NCI-H82 (cell line): ENCODE measurements at regions not wholly inside any gene's neighbourhood (a gene's known extent, or its start where the extent isn't known, plus 50 kb on each side); places are given as distances from the start of the nearest gene placed in this dataset.
A peak's percentile ranks its signal among the peaks of the same experiment; 100 is the strongest.

Experiments used
- DNase-seq: peaks from one replicate; lab custom pipeline; 2025; lab: John Stamatoyannopoulos, UW

GRCh38 chr5:174834081-174834480, 109.7 kb downstream of the MSX2 start:
- DNase-seq, result no peak

- no peak for DNase-seq
These were observed 108.4 kb downstream of the MSX2 start for GRCh38 chr5:174832811-174833210.

GRCh38 chr5:174832025-174832424, 107.6 kb downstream of the MSX2 start:
- no peak for DNase-seq

- no peak for DNase-seq
These were observed 106.8 kb downstream of the MSX2 start for GRCh38 chr5:174831031-174831660.

GRCh38 chr5:174829511-174829864, 105.1 kb downstream of the MSX2 start:
- DNase-seq, result no peak

- DNase-seq, result no peak
These were observed 104.6 kb downstream of the MSX2 start for GRCh38 chr5:174828804-174829510.

- no peak for DNase-seq
These were observed 103.2 kb downstream of the MSX2 start for GRCh38 chr5:174827558-174827957.

- DNase-seq, result no peak
These were observed 101.2 kb downstream of the MSX2 start for GRCh38 chr5:174825587-174825986.

- no peak for DNase-seq
These were observed 94.0 kb downstream of the MSX2 start for GRCh38 chr5:174818430-174818829.

GRCh38 chr5:174817610-174818009, 93.2 kb downstream of the MSX2 start:
- no peak for DNase-seq

- DNase-seq, result no peak
These were observed 92.5 kb downstream of the MSX2 start for GRCh38 chr5:174816858-174817257.

- no peak for DNase-seq
These were observed 87.1 kb downstream of the MSX2 start for GRCh38 chr5:174811438-174811837.

- DNase-seq, result no peak
These were observed 86.4 kb downstream of the MSX2 start for GRCh38 chr5:174810796-174811195.

- no peak for DNase-seq
These were observed 83.1 kb downstream of the MSX2 start for GRCh38 chr5:174807471-174807870.

GRCh38 chr5:174806729-174807128, 82.3 kb downstream of the MSX2 start:
- no peak for DNase-seq

GRCh38 chr5:174801798-174802197, 77.4 kb downstream of the MSX2 start:
- no peak for DNase-seq

- no peak for DNase-seq
These were observed 76.1 kb downstream of the MSX2 start for GRCh38 chr5:174800435-174800834.

- peak; percentile 60 for DNase-seq
These were observed 74.7 kb downstream of the MSX2 start for GRCh38 chr5:174799121-174799520.

- DNase-seq, result no peak
These were observed 74.2 kb downstream of the MSX2 start for GRCh38 chr5:174798551-174798951.

- no peak for DNase-seq
These were observed 72.4 kb downstream of the MSX2 start for GRCh38 chr5:174796711-174797192.

GRCh38 chr5:174794931-174795672, 70.7 kb downstream of the MSX2 start:
- no peak for DNase-seq

GRCh38 chr5:174793684-174794328, 69.4 kb downstream of the MSX2 start:
- peak; percentile 86 for DNase-seq

- no peak for DNase-seq
These were observed 68.7 kb downstream of the MSX2 start for GRCh38 chr5:174793076-174793475.
